HG03066 (cell line): ENCODE measurements at regions not wholly inside any gene's neighbourhood (a gene's known extent, or its start where the extent isn't known, plus 50 kb on each side); places are given as distances from the start of the nearest gene placed in this dataset.

Experiments used
- ATAC-seq: cut with Tn5 transposase; IDR thresholded peaks from one replicate; pipeline ENCODE4 v1.9.1; 2021; ENCODE audit warnings: low read depth; ENCODE audit not compliant: unreplicated experiment

- no peak for ATAC-seq
Measured at GRCh38 chr22:48743601-48744282, 1083.9 kb downstream of the BRD1 start.

- ATAC-seq, result no peak
Measured at GRCh38 chr22:48742556-48743343, 1084.9 kb downstream of the BRD1 start.

- no peak for ATAC-seq
Measured at GRCh38 chr22:48742191-48742555, 1085.5 kb downstream of the BRD1 start.

- ATAC-seq, result no peak
Measured at GRCh38 chr22:48741540-48741939, 1086.1 kb downstream of the BRD1 start.

DNA sequence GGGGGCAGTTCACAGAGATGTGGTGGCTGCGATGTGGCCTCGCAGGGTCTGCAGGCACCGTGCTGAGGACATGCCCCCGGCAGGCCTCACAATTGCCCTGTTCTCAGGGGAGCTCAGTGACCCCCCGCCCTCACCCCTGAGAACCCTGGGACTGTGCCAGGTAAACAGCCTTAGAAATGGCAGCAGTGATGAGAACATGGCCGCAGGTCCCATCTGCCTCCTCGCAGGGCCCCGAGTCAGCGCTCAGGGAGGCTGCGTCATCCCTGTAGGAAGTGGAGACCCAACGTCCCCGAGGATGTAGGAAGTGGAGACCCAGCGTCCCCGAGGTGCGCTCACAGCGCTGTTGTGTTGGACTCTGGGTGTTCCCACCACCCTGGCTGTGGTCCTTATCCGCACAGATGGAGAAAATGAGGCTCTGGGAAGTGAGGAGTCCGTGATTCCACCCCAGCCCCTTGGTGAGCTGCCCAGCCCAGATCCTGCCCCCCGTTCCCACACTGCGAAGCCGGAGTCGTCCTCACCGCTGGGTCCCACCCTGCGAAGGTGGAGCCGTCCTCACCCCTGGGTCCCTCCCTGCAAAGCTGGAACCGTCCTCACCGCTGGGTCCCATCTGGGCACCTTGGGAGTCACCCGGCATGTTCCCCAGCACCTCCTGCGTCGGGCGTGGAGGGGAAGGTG is 1086.8 kb downstream of the BRD1 start:
- no peak for ATAC-seq

DNA sequence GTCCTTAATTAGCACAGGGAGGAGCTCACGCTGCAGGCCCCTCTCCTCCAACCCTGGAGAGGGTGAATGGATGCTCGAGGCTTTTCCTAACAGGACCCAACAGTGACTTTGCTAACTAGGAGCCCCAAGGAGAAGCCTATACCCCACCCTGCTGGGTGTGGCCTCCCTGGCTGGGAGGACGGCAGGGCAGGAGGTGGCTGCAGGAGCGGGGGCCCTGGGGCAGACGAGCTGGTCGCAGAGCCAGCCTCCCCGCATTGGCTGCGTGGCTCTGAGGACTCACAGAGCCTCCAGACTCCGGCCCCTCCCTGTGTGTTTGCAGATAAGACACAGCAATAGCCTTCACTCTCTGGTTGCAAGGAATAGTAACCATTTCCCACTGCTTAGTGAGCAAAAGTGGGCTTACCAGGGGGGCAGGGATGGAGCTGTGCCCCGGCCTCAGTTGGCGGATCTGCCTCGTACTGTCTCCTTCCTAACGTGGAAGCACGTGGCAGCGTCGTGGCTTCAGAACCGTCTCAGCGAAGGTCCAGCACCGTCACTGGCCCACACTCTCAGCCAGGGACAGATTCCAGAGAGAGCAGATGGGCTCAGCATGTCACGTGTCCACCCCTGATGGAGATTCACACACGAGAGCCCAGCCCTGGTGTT is 1087.5 kb downstream of the BRD1 start:
- no peak for ATAC-seq

GRCh38 chr22:48739348-48740085 is 1088.2 kb downstream of the BRD1 start:
- ATAC-seq, result no peak

- no peak for ATAC-seq
Measured at GRCh38 chr22:48738204-48738980, 1089.3 kb downstream of the BRD1 start.

DNA sequence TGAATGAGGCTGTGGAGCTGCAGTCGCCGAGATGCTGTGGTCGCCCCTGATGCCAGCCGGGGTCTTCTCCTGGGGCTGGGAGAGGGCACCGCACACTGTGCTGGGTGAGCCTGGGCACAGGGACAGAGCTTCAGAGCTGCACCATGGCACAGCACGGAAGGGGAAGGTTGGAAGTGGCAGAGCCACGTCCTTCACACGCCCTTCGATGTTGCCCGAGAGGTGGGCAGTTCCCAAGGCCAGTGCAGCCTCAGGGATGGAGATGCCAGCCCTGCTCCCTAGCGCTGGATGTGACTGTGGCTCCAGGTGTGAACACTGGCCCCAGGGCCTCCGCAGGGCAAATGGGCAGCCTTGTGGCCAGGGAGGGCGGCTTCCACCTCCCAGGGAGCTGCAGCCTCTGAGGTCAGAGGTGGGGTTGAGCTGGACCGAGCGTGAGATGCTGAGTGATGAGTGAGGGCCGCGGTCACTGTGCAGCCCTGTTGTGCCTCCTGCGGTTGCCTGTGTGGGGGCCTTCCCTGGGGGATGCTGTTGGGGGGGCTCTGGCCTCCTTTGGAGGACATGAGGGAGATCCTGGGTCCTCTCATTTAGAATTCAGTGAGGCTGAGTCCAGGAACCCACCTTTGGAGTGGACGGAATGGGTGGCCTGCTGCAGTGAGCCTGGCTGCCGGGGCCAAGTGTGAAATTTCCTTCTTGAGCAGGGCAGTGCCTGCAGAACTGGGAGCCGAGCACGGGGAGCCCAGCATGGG is 1090.0 kb downstream of the BRD1 start:
- ATAC-seq, result no peak

DNA sequence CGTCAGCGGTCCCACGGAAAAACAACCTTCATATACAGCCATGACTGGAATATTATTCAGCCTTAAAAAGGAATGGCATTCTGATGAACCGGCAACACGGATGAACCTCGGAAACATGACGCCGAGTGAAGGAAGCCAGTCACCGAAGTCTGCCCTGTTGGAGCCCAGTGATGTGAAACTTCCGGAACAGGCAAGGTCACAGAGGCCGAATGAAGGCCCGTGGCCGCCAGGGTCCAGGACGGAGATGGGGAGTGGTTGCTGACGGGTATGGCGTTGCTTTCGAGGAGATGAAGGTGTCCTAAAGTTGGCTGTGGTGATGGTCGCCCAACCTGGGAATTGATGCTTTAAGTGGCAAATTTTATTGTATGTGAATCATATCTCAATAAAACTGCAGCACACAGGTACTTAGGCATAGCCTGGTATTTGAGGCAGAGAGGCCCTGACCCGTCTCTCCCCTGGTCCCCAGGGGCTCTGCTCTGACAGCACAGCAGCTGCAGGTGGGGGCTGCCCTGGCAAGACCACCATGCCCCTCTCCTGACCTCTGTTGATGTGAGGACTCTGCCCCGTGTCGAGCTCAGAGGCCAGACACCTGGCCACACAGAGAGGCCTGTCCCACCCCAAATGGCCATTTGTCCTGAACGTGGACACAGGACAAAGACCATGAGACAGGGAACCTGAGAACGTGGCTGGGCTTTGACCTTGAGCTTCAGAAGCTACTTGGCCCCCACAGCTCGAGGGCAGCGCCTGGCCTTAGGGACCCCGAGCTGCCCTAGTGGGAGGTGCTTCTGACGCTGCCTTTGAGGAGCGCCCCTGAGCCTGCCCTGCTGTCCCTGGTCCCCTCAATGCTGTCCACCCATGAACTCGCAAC is 1090.8 kb downstream of the BRD1 start:
- ATAC-seq, result no peak

DNA sequence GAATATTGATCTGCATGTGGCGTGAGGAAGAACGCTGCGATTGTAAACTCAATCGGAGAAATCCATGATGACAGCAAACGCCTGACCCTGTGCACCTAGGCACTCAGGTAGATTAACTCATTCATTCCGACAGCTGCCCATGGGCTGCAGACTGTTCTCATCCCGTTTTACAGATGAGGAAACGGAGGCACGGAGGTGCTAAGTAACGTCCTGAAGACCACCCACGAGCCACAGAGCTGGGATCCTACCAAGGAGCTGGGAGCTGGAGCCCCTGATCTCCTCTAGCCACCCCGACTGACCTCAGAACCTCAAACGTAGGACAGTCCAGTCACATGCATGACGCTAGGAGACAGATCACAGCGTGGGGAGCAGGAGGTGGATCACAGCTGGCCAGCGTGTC is 1092.7 kb downstream of the BRD1 start:
- no peak for ATAC-seq

GRCh38 chr22:48734359-48734758 is 1093.3 kb downstream of the BRD1 start:
- no peak for ATAC-seq

DNA sequence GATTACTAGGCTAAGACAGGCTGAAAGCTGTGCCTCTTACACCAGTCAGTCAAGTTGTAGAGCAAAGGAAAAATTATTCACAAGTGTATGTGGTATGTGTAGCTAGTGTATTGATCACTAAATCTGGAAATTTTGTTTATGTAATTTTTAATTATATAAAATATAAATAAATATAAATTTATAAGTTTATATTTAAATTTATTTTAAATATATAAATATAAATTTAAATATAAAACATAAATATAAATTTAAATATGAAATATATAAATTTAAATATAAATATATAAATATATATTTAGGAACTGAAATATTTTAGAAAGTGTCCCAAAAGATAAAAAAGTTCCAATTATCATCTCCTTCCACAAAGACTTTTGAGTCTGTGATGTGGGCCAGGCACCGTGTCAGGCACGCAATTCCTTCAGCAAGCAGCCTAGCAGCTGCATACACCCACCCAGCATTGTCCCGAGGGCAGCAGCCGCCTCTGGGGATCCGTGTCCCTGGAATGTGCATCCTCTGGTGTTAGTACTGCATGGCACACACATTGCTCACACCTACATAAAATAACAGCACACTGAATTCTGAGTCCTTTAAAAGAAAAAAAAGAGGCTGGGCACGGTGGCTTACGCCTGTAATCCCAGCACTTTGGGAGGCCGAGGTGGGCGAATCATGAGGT is 1098.0 kb downstream of the BRD1 start:
- ATAC-seq, result no peak

DNA sequence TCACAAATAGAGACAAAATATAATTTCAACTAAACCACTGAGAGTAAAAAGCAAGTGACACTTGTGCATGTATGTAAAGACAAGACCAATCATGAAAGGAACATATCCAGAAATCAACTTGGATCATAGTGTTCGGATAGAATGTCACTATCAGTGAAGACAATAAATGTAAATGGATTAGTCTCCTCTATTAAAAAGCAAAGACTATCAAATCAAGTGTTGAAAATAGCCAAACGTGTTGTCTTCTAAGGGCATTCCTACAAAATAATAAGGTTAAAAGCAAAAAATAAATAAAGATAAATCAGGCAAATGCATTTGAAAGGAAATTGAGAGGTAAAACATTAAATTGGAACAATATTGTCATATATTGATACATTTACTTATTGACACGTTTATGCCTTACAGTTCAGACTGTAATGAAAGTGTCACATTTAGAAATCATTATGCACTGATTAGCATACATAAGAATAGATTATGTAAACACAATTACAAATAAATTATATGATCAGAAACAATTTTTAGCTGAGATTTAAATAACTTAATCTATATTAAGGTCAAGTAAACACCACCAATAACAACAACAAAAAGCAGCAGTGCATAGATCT is 1100.1 kb downstream of the BRD1 start:
- no peak for ATAC-seq

- ATAC-seq, result no peak
Measured at GRCh38 chr22:48724899-48725298, 1102.8 kb downstream of the BRD1 start.

DNA sequence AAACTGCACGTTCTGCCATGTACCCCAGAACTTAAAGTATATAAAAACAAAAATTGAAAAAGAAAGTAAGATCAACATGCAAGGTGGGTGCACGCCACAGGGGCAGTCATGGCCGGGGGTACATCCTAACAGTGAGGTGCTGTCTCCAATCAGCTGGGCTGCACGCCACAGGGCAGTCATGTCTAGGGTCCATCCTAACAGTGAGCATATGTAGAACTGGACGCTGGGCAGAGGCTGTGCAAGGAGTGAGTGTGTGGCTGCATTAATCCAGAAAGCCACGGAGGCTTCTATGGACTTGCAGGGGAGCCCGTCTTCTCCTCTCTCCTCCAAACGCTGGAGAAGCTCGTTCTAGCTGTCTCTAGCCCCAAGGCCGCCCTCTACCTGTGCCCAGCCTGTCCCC is 1105.0 kb downstream of the BRD1 start:
- ATAC-seq, result no peak

DNA sequence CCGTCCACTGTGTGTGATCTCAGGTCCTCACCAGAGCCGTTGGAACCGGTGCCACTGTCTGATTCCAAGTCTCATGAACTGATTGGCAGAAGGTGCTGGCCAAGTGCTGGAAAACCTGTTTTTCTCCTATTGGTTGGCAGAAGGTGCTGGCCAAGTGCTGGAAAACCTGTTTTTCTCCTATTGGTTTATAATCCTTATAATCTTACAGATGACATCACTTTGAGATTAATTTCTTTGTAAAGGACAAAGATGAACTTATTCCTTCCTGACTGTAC is 1106.3 kb downstream of the BRD1 start:
- ATAC-seq, result no peak
